Neural crest cell (in vitro differentiated cells): ENCODE measurements at regions not wholly inside any gene's neighbourhood (a gene's known extent, or its start where the extent isn't known, plus 50 kb on each side); places are given as distances from the start of the nearest gene placed in this dataset.

Experiments
- DNase-seq: peaks from one replicate; pipeline ENCODE4 v3.0.0; 2021; ENCODE audit warnings: low read depth, mixed read lengths, low spot score
- H3K27ac Mint-ChIP-seq: one replicate; pipeline ENCODE4 v1.8.0; 2021; ENCODE audit warnings: mild to moderate bottlenecking, mixed read lengths; ENCODE audit not compliant: unreplicated experiment
- H3K27me3 Mint-ChIP-seq: 2 replicates; pipeline ENCODE4 v1.8.0; 2021; ENCODE audit warnings: low read depth, mild to moderate bottlenecking, mixed read lengths
- H3K36me3 Mint-ChIP-seq: 2 replicates; pipeline ENCODE4 v1.8.0; 2021; ENCODE audit warnings: low read depth, mild to moderate bottlenecking, mixed read lengths
- H3K4me1 Mint-ChIP-seq: 2 replicates; pipeline ENCODE4 v1.8.0; 2021; ENCODE audit warnings: mixed read lengths
- H3K4me3 Mint-ChIP-seq: one replicate; pipeline ENCODE4 v1.8.0; 2021; ENCODE audit warnings: mild to moderate bottlenecking, mixed read lengths
- H3K9me3 Mint-ChIP-seq: 2 replicates; pipeline ENCODE4 v1.8.0; 2021; ENCODE audit warnings: mixed read lengths
- TF ChIP-seq, protein P1 (sequence below): fragments of 200-600 bp; sonication (generic); conservative IDR thresholded peaks from 2 replicates; pipeline ENCODE4 v1.5.0; 2021; ENCODE audit warnings: antibody characterized with exemption, mild to moderate bottlenecking

DNA sequence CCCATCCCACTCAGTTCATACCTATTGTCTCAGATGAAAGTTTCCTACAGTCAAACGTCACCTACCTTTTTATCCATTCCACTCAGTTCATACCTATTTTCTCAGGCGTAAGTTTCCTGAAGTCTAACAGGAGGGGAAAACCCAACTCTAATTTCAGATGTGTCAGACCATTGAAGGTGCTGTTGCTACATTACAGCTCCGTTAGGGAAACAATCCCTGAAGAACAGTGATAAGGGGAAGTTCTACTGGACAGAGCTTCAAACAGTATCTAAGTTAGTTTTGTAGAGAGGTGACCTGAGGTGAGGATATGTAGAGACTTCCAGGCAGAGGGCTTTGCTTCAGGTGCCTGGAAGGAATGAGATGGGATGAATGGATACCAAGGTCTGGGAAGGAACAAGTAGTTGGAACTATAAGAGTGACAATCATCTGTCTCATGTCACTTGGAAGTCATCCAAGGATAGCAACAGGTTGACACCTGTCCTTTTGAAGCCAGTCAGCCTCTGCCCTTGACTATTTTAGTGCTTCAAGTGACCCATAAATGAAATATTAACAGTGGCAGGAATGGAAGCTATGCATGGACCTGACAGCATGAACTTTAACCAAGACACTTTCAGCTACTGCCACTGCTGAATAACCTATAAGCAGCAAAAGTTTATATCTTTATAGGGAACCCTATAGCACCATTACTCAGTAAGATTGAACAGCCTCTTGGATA, 191.6 kb upstream of the MOCS1 start:
- H3K9me3 Mint-ChIP-seq = peaks cover 5% of the 10 kb centered on the region
- DNase-seq = no peak
- H3K27me3 Mint-ChIP-seq = peaks cover 5% of the 10 kb centered on the region
- no peak overlapping the region for H3K4me3 Mint-ChIP-seq
- no peaks in the 10 kb centered on the region for H3K4me1 Mint-ChIP-seq
- TF ChIP-seq, protein P1, sequence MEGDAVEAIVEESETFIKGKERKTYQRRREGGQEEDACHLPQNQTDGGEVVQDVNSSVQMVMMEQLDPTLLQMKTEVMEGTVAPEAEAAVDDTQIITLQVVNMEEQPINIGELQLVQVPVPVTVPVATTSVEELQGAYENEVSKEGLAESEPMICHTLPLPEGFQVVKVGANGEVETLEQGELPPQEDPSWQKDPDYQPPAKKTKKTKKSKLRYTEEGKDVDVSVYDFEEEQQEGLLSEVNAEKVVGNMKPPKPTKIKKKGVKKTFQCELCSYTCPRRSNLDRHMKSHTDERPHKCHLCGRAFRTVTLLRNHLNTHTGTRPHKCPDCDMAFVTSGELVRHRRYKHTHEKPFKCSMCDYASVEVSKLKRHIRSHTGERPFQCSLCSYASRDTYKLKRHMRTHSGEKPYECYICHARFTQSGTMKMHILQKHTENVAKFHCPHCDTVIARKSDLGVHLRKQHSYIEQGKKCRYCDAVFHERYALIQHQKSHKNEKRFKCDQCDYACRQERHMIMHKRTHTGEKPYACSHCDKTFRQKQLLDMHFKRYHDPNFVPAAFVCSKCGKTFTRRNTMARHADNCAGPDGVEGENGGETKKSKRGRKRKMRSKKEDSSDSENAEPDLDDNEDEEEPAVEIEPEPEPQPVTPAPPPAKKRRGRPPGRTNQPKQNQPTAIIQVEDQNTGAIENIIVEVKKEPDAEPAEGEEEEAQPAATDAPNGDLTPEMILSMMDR = no peak
- H3K27ac Mint-ChIP-seq = no peak overlapping the region
- no peaks in the 10 kb centered on the region for H3K36me3 Mint-ChIP-seq

DNA sequence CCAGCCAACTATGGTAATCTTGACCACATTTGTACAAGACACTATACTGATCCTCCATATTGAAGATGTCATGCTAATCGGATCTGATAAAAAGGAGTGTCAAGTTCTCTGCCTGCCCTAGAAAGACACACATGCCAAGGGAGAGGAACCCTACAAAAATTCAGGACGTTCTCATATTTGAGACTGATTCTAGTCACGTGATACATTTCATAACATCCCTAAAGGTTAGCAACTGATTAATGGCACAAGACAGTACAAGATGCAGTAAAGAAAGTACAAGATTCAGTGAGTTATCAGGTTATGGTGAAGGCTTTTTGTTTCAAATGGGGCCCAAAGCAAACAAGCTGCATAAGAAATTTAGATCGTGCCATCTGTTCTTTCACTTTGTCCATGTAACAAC, 190.7 kb upstream of the MOCS1 start:
- no peak overlapping the region for H3K4me3 Mint-ChIP-seq
- H3K36me3 Mint-ChIP-seq = no peaks in the 10 kb centered on the region
- H3K9me3 Mint-ChIP-seq = peaks cover 2% of the 10 kb centered on the region
- H3K27ac Mint-ChIP-seq = no peak overlapping the region
- H3K27me3 Mint-ChIP-seq = peaks cover 5% of the 10 kb centered on the region
- DNase-seq = no peak
- TF ChIP-seq, protein P1 = no peak
- H3K4me1 Mint-ChIP-seq = no peaks in the 10 kb centered on the region

DNA sequence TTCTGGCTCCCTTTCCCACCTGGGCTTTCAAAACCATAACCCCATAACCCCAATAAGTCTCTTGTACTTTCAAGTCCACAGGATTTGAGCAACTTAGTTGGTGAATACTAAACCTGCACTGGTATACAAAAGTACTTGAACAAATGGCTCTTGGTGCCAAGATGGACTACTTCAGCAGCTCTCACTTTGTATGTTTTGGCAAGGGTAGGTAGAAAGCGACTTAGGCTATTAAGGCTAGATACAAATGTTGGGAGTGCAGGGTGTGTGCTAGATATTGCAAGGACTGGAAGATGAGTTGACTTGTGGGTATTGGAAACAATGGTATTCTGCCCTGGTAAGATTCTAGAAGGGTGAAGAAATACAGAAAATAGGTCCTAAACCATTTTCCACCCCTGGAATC, 182.6 kb upstream of the MOCS1 start:
- TF ChIP-seq, protein P1 = no peak
- H3K4me3 Mint-ChIP-seq = no peak overlapping the region
- no peak overlapping the region for H3K27ac Mint-ChIP-seq
- H3K36me3 Mint-ChIP-seq = no peaks in the 10 kb centered on the region
- no peaks in the 10 kb centered on the region for H3K9me3 Mint-ChIP-seq
- no peaks in the 10 kb centered on the region for H3K4me1 Mint-ChIP-seq
- H3K27me3 Mint-ChIP-seq = peaks cover 17% of the 10 kb centered on the region
- DNase-seq = no peak

DNA sequence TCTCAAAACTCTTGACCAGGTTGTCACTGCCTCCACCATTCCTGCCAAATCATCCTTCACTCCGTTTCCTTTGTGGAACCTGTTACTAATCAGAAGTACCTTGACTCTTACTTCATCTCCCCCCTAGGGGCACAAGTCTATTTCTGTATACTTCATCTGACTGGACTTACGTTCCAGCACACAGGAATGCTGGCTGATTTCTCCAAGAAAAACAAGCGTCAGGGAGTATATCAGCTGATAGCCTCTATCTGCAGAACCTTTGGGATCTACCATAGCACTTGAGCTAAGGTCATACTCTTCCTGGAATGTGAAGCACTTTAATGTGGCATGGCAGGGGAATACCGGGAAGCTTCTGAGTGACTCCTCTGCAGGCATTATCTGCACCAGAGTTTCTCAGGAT, 178.1 kb upstream of the MOCS1 start:
- DNase-seq = no peak
- peaks cover 5% of the 10 kb centered on the region for H3K4me1 Mint-ChIP-seq
- no peak overlapping the region for H3K27ac Mint-ChIP-seq
- no peak overlapping the region for H3K4me3 Mint-ChIP-seq
- H3K9me3 Mint-ChIP-seq = peaks cover 11% of the 10 kb centered on the region
- TF ChIP-seq, protein P1 = no peak
- peaks cover 21% of the 10 kb centered on the region for H3K27me3 Mint-ChIP-seq
- H3K36me3 Mint-ChIP-seq = peaks cover 2% of the 10 kb centered on the region

DNA sequence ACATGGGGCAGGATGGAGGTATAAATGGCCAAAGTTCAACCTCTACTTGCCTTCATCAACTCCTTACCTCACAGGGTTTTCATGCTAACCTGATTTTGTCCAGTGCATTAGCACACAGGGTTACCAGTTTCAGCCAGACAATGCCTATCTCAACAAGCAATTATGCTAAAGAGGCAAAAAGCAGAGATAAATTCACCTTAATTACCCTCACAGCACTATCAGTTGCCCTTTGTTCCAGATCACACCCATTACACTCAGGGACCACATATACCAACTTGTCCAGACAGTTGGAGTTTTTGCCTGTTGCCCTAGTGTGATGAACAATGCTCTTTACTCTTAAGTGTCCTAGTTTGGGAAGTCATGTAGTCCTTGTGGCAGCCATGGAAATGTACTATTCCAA, 174.5 kb upstream of the MOCS1 start:
- TF ChIP-seq, protein P1 = no peak
- H3K27ac Mint-ChIP-seq = no peak overlapping the region
- peaks cover 15% of the 10 kb centered on the region for H3K9me3 Mint-ChIP-seq
- H3K4me3 Mint-ChIP-seq = no peak overlapping the region
- peaks cover 16% of the 10 kb centered on the region for H3K27me3 Mint-ChIP-seq
- no peak for DNase-seq
- peaks cover 5% of the 10 kb centered on the region for H3K4me1 Mint-ChIP-seq
- H3K36me3 Mint-ChIP-seq = peaks cover 2% of the 10 kb centered on the region
